ENCODE measurements at regions not wholly inside any gene's neighbourhood (a gene's known extent, or its start where the extent isn't known, plus 50 kb on each side); places are given as distances from the start of the nearest gene placed in this dataset.

GRCh38 chr5:68012831-68013230, 202.7 kb upstream of the PIK3R1 start:
- TF ChIP-seq FOXP2 (optimal IDR thresholded peaks at IDR 0.05; ENCODE audit: borderline replicate concordance, extremely low read depth, extremely low read length, insufficient read depth) (no peak), SIN3A (IDR thresholded peaks at IDR 0.05; ENCODE audit: borderline replicate concordance, insufficient read depth, low read length) (no peak), REST (IDR thresholded peaks at IDR 0.05; ENCODE audit: insufficient read depth in 1 of 2, low read depth in 2 of 2, low read length in 2 of 2) (no peak), TAF1 (IDR thresholded peaks at IDR 0.05; ENCODE audit: borderline replicate concordance, insufficient read depth, low read length) (no peak)

DNA sequence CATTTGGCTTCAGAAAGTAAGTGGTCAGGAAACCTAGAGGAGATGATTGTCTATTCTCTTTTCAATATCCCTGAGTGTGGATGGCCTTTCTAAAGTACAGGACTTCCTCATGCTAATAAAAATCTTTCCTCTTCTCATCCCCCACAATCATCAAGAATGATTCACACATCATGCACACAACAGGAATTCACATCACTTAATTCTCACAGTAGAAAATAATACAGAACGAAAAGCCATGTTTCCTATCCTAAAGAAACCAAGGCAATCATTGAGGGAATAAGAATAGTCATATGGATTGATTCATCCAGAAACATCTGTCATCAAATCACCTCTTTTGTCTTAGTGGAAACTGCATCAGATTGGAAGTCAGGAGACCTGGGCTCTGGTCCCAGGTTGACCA, 203.1 kb upstream of the PIK3R1 start:
- TF ChIP-seq FOXP2 (optimal IDR thresholded peaks at IDR 0.05; ENCODE audit: borderline replicate concordance, extremely low read depth, extremely low read length, insufficient read depth), result no peak

DNA sequence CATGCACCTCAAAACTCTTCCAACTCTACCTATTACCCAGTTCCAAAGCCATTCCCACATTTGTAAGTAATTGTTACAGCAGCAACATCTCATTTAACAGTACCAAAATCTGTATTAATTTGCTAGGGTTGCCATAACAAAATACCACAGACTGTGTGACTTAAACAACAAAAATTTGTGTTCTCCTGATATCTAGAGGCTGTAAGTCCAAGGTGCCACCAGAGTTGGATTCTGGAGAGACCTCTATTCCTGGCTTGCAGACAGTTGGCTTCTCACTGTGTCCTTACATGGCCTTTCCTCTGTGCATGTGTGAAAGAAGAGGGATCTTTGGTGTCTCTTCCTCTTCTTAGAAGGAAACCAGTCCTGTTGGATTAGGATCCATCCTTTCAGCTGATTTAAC, 203.8 kb upstream of the PIK3R1 start:
- no peak for TF ChIP-seq POLR2AphosphoS5 (IDR thresholded peaks at IDR 0.05; ENCODE audit: low read depth, low read length)
- TF ChIP-seq REST (IDR thresholded peaks at IDR 0.05; ENCODE audit: insufficient read depth in 1 of 2, low read depth in 2 of 2, low read length in 2 of 2), result no peak

- TF ChIP-seq SIN3A (IDR thresholded peaks at IDR 0.05; ENCODE audit: borderline replicate concordance, insufficient read depth, low read length) (no peak), FOXP2 (optimal IDR thresholded peaks at IDR 0.05; ENCODE audit: borderline replicate concordance, extremely low read depth, extremely low read length, insufficient read depth) (no peak), POLR2AphosphoS5 (IDR thresholded peaks at IDR 0.05; ENCODE audit: low read depth, low read length) (no peak), TAF1 (IDR thresholded peaks at IDR 0.05; ENCODE audit: borderline replicate concordance, insufficient read depth, low read length) (no peak), REST (IDR thresholded peaks at IDR 0.05; ENCODE audit: insufficient read depth in 1 of 2, low read depth in 2 of 2, low read length in 2 of 2) (no peak)
These were observed 204.2 kb upstream of the PIK3R1 start for GRCh38 chr5:68011259-68011760.

- no peak for TF ChIP-seq SIN3A (IDR thresholded peaks at IDR 0.05; ENCODE audit: borderline replicate concordance, insufficient read depth, low read length)
These were observed 204.8 kb upstream of the PIK3R1 start for GRCh38 chr5:68010740-68011139.

GRCh38 chr5:68007451-68007850, 208.1 kb upstream of the PIK3R1 start:
- no peak for TF ChIP-seq FOXP2 (optimal IDR thresholded peaks at IDR 0.05; ENCODE audit: borderline replicate concordance, extremely low read depth, extremely low read length, insufficient read depth)
- TF ChIP-seq REST (IDR thresholded peaks at IDR 0.05; ENCODE audit: insufficient read depth in 1 of 2, low read depth in 2 of 2, low read length in 2 of 2), result no peak
- no peak for TF ChIP-seq TAF1 (IDR thresholded peaks at IDR 0.05; ENCODE audit: borderline replicate concordance, insufficient read depth, low read length)
- no peak for TF ChIP-seq POLR2AphosphoS5 (IDR thresholded peaks at IDR 0.05; ENCODE audit: low read depth, low read length)
- TF ChIP-seq SIN3A (IDR thresholded peaks at IDR 0.05; ENCODE audit: borderline replicate concordance, insufficient read depth, low read length), result no peak

Data from PFSK-1 (cell line).